ENCODE measurements at regions not wholly inside any gene's neighbourhood (a gene's known extent, or its start where the extent isn't known, plus 50 kb on each side); places are given as distances from the start of the nearest gene placed in this dataset.
"Not testable (repeated sequence)": the region's sequence is repeated elsewhere in the genome, so short reads cannot be mapped to it uniquely, and the experiment has no call there.

DNA sequence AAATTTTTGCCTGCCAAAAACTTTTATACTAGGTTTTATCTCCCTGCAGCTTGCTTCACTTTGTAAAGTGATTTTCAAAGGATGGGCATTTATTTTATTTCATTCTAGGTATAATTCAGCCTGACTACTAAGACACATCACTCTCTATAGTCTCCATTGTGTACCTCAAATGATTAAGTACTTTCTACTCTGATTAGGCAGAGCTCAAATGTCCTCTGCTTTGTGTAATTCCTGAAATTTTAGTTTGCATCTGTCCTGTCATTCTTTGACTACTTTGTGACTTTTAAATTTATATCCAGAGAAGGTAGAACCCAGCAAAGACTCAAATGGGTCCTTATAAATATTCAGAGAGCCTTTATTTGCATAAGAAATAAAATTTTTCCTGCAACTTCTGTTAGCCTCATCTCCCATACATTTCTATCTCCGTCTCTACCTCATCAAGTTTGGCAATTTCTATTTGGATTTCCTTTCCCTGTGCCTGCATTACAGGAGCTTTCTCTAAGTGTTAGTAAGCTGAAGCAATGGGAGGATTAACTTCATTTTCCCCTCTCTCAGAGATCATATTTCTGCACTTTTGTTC is 1038.0 kb upstream of the ATXN8OS start:
- Histone ChIP-seq H3K4me3 (ENCODE audit: insufficient read depth, low read depth, low read length) (no peak overlapping the region), H3K36me3 (ENCODE audit: control insufficient read depth, insufficient read depth, low read length) (no peaks in the 10 kb centered on the region), H3K4me1 (ENCODE audit: control insufficient read depth, insufficient read depth, low read length) (no peaks in the 10 kb centered on the region), H3K27me3 (ENCODE audit: control insufficient read depth, insufficient read depth, low read length, poor library complexity, severe bottlenecking) (no peaks in the 10 kb centered on the region), H3K27ac (ENCODE audit: insufficient read depth, low read depth, low read length, poor library complexity, severe bottlenecking) (no peak overlapping the region), H3K9me3 (ENCODE audit: control insufficient read depth, low read length) (no peaks in the 10 kb centered on the region)
- 100% methylated on average over 1 of the region's 1 CpG for WGBS, 2 experiments

DNA sequence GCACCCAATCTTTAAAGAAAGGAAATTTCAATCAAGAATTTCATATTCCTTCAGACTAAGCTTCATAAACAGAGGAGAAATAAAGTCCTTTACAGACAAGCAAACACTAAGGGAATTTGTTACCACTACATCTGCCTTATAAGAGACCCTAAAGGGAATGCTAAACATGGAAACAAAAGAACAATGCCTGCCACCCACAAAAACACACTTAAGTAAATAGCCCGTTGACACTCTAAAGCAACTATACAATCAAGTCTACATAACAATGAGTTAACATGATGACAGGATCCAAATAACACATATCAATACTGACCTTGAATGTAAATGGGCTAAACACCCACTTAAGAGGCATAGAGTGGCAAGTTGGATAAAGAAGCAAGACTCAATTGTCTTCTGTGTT is 1056.9 kb upstream of the ATXN8OS start:
- WGBS, 2 experiments: 35 to 50% methylated on average over 1 of the region's 1 CpG
- Histone ChIP-seq H3K27ac (ENCODE audit: insufficient read depth, low read depth, low read length, poor library complexity, severe bottlenecking) (no peak overlapping the region), H3K4me1 (ENCODE audit: control insufficient read depth, insufficient read depth, low read length) (no peaks in the 10 kb centered on the region), H3K27me3 (ENCODE audit: control insufficient read depth, insufficient read depth, low read length, poor library complexity, severe bottlenecking) (no peaks in the 10 kb centered on the region), H3K9me3 (ENCODE audit: control insufficient read depth, low read length) (no peaks in the 10 kb centered on the region), H3K4me3 (ENCODE audit: insufficient read depth, low read depth, low read length) (no peak overlapping the region), H3K36me3 (ENCODE audit: control insufficient read depth, insufficient read depth, low read length) (no peaks in the 10 kb centered on the region)

DNA sequence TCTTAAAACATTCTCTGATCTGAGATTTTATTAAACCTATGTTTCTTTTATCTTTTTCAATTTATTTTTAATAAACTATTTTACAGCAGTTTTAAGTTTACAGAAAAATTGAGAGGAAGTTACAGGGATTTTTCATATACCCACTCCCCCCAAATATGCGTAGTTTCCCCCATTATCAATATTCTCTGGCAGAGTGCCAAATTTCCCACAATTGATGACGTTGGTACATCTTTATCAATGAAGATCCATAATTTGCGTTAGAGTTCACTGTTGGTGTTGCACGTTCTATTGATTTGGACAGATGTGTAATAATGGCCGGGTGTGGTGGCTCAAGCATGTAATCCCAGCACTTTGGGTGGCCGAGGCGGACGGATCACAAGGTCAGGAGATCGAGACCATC is 1063.0 kb upstream of the ATXN8OS start:
- Histone ChIP-seq H3K27ac (ENCODE audit: insufficient read depth, low read depth, low read length, poor library complexity, severe bottlenecking) (no peak overlapping the region), H3K4me1 (ENCODE audit: control insufficient read depth, insufficient read depth, low read length) (no peaks in the 10 kb centered on the region), H3K4me3 (ENCODE audit: insufficient read depth, low read depth, low read length) (no peak overlapping the region), H3K9me3 (ENCODE audit: control insufficient read depth, low read length) (no peaks in the 10 kb centered on the region), H3K36me3 (ENCODE audit: control insufficient read depth, insufficient read depth, low read length) (no peaks in the 10 kb centered on the region), H3K27me3 (ENCODE audit: control insufficient read depth, insufficient read depth, low read length, poor library complexity, severe bottlenecking) (no peaks in the 10 kb centered on the region)
- whole genome bisulfite sequencing, 2 experiments: 91 to 94% methylated on average over 9 of the region's 9 CpGs

DNA sequence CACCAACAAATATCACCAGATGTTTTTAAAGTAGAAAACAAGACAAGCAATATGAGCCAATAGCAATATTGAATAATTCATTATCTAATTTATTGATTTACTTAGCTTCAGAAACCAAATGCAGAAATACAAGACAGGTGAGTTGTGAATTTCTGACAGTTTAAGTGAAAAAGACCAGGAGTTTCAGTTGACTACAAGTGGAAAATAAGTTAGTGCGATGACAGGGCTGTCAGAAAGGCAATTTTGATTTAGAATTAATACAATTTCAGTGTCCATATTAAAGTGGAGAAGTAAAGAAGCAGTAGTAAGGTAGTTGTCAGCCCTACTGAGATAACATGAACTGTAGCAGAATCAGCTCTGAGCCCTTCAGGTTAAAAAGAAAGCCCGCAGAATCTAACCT is 1066.7 kb upstream of the ATXN8OS start:
- Histone ChIP-seq H3K4me1 (ENCODE audit: control insufficient read depth, insufficient read depth, low read length) (no peaks in the 10 kb centered on the region), H3K4me3 (ENCODE audit: insufficient read depth, low read depth, low read length) (no peak overlapping the region), H3K36me3 (ENCODE audit: control insufficient read depth, insufficient read depth, low read length) (no peaks in the 10 kb centered on the region), H3K27me3 (ENCODE audit: control insufficient read depth, insufficient read depth, low read length, poor library complexity, severe bottlenecking) (no peaks in the 10 kb centered on the region), H3K27ac (ENCODE audit: insufficient read depth, low read depth, low read length, poor library complexity, severe bottlenecking) (no peak overlapping the region), H3K9me3 (ENCODE audit: control insufficient read depth, low read length) (no peaks in the 10 kb centered on the region)
- 95 to 100% methylated on average over 2 of the region's 2 CpGs for WGBS, 2 experiments

DNA sequence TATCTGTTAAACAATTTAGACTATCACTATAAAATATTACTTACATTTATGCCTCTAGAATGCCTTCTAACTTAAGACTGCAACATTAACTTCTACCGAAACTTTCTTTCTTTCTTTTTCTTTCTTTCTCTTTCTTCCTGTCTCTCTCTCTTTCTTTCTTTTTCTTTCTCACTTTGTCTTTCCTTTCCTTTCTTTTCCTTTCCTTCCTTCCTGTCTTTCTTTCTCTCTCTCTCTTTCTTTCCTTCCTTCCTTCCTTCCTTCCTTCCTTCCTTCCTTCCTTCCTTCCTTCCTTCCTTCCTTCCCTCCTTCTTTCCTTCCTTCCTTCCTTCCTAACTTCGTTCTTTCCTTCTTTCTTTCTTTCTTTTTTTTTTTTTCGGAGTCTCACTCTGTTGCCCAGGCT is 1071.9 kb upstream of the ATXN8OS start:
- WGBS, 2 experiments: 93 to 96% methylated on average over 3 of the region's 3 CpGs
- no peak overlapping the region for H3K4me3 ChIP-seq (ENCODE audit: insufficient read depth, low read depth, low read length)
- no peaks in the 10 kb centered on the region for H3K27me3 ChIP-seq (ENCODE audit: control insufficient read depth, insufficient read depth, low read length, poor library complexity, severe bottlenecking)
- H3K4me1 ChIP-seq (ENCODE audit: control insufficient read depth, insufficient read depth, low read length): no peaks in the 10 kb centered on the region
- H3K27ac ChIP-seq (ENCODE audit: insufficient read depth, low read depth, low read length, poor library complexity, severe bottlenecking): no peak overlapping the region
- no peaks in the 10 kb centered on the region for H3K36me3 ChIP-seq (ENCODE audit: control insufficient read depth, insufficient read depth, low read length)
- no peaks in the 10 kb centered on the region for H3K9me3 ChIP-seq (ENCODE audit: control insufficient read depth, low read length)

DNA sequence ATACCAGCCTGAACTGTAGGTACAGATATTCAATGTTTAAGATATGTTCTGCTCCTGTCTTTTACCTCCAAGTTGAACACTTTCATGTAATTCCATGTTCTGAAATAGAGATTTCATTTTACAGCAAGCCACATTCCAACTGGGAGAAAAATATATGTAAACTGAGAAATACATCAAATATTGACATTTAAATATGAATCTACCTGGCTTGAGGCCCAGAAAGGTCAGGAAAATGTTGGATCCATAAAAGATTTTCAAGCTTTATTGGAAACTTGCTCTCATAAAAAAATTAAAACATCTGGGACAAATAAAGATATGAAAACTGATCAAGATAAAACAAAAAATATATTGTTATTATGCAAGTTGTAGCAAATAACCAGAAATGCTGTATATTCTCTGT is 1078.7 kb upstream of the ATXN8OS start:
- Histone ChIP-seq H3K4me3 (ENCODE audit: insufficient read depth, low read depth, low read length) (no peak overlapping the region), H3K36me3 (ENCODE audit: control insufficient read depth, insufficient read depth, low read length) (no peaks in the 10 kb centered on the region), H3K27me3 (ENCODE audit: control insufficient read depth, insufficient read depth, low read length, poor library complexity, severe bottlenecking) (no peaks in the 10 kb centered on the region), H3K27ac (ENCODE audit: insufficient read depth, low read depth, low read length, poor library complexity, severe bottlenecking) (no peak overlapping the region), H3K4me1 (ENCODE audit: control insufficient read depth, insufficient read depth, low read length) (no peaks in the 10 kb centered on the region), H3K9me3 (ENCODE audit: control insufficient read depth, low read length) (no peaks in the 10 kb centered on the region)

DNA sequence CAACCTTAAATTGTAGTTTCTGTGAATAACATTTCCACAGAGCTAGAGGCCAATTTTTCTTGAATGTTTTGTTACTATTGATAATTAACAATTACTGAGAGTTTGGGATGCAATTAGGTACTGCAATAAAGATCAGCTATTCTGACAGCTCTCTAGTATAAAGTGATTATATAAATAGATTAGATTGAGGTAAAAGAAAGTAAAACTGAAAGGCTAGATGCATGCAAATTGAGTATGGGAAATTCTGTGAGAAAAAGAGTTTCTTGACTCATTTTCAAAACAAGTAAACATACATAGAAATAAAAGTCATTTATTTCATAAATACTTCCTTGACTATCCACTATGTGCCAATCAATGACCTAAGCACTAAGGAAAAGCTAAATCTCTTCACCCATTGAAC is 1087.5 kb upstream of the ATXN8OS start:
- H3K27ac ChIP-seq (ENCODE audit: insufficient read depth, low read depth, low read length, poor library complexity, severe bottlenecking): no peak overlapping the region
- no peaks in the 10 kb centered on the region for H3K36me3 ChIP-seq (ENCODE audit: control insufficient read depth, insufficient read depth, low read length)
- no peaks in the 10 kb centered on the region for H3K27me3 ChIP-seq (ENCODE audit: control insufficient read depth, insufficient read depth, low read length, poor library complexity, severe bottlenecking)
- H3K4me3 ChIP-seq (ENCODE audit: insufficient read depth, low read depth, low read length): no peak overlapping the region
- H3K9me3 ChIP-seq (ENCODE audit: control insufficient read depth, low read length): no peaks in the 10 kb centered on the region
- no peaks in the 10 kb centered on the region for H3K4me1 ChIP-seq (ENCODE audit: control insufficient read depth, insufficient read depth, low read length)

DNA sequence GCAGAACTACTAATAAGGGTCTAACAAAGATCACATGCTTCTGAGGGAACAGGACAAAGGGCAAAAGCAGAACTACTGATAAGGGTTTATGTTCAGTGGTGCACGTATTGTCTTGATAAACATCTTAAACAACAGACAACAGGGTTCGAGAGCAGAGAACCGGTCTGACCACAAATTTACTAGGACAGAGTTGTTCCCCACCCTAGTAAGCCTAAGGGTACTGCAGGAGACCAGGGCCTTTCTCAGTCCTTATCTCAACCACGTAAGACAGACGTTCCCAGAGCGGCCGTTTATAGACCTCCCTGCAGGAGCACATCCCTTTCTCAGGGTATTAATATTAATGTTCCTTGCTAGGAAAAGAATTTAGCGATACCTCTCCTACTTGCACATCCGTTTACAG is 1089.5 kb upstream of the ATXN8OS start:
- H3K27ac ChIP-seq (ENCODE audit: insufficient read depth, low read depth, low read length, poor library complexity, severe bottlenecking); H3K27me3 ChIP-seq (ENCODE audit: control insufficient read depth, insufficient read depth, low read length, poor library complexity, severe bottlenecking): not testable (repeated sequence)

DNA sequence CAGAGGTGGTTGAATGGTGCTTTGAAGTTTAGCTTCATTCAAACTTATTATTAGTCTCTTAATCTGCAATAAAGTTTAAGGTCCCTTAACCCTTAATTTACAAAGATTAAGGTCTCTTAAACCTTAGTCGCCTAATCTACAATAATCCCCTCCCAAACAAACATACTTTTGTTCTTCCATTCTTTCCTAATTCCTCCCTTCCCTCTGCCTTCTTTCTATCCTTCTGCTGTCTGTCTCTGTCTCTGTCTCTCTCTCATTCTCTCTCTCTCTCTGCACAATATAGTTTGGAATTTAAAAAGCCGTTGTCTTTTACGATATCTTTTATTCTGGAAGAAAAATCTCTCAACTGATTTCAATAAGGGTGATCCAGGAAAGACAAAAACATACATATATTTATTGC is 1096.8 kb upstream of the ATXN8OS start:
- no peaks in the 10 kb centered on the region for H3K9me3 ChIP-seq (ENCODE audit: control insufficient read depth, low read length)
- no peaks in the 10 kb centered on the region for H3K27me3 ChIP-seq (ENCODE audit: control insufficient read depth, insufficient read depth, low read length, poor library complexity, severe bottlenecking)
- H3K4me1 ChIP-seq (ENCODE audit: control insufficient read depth, insufficient read depth, low read length): no peaks in the 10 kb centered on the region
- no peak overlapping the region for H3K4me3 ChIP-seq (ENCODE audit: insufficient read depth, low read depth, low read length)
- 84 to 89% methylated on average over 1 to 3 of the region's 3 CpGs for WGBS, 2 experiments
- H3K36me3 ChIP-seq (ENCODE audit: control insufficient read depth, insufficient read depth, low read length): no peaks in the 10 kb centered on the region
- H3K27ac ChIP-seq (ENCODE audit: insufficient read depth, low read depth, low read length, poor library complexity, severe bottlenecking): no peak overlapping the region

More for the DNA sequence above, 1089.5 kb upstream of the ATXN8OS start:
- 87 to 94% methylated on average over 9 of the region's 9 CpGs for WGBS, 2 experiments
- not testable (repeated sequence) for H3K36me3 ChIP-seq (ENCODE audit: control insufficient read depth, insufficient read depth, low read length); H3K4me1 ChIP-seq (ENCODE audit: control insufficient read depth, insufficient read depth, low read length); H3K9me3 ChIP-seq (ENCODE audit: control insufficient read depth, low read length); H3K4me3 ChIP-seq (ENCODE audit: insufficient read depth, low read depth, low read length)

DNA sequence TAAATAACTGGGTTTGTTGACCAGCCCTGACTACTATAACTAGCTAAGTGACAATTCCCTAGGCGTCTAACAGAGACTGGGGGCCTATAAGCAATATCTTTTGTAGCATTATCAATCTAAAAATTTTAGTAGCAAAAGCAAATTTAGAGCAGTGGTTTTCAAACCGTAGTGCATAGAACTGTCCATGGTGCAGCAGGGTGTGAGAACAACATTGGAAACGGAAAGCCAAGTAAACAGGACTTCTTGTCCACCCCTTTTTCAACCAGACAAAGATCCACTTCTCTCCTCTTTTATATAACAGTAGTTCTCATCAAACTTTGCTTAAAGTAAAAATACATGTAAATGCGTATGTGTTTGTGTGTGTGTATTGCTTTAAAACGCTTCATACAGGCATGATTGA is 1099.1 kb upstream of the ATXN8OS start:
- Histone ChIP-seq H3K27me3 (ENCODE audit: control insufficient read depth, insufficient read depth, low read length, poor library complexity, severe bottlenecking) (no peaks in the 10 kb centered on the region), H3K9me3 (ENCODE audit: control insufficient read depth, low read length) (no peaks in the 10 kb centered on the region), H3K4me1 (ENCODE audit: control insufficient read depth, insufficient read depth, low read length) (no peaks in the 10 kb centered on the region), H3K4me3 (ENCODE audit: insufficient read depth, low read depth, low read length) (no peak overlapping the region), H3K36me3 (ENCODE audit: control insufficient read depth, insufficient read depth, low read length) (no peaks in the 10 kb centered on the region), H3K27ac (ENCODE audit: insufficient read depth, low read depth, low read length, poor library complexity, severe bottlenecking) (no peak overlapping the region)
- WGBS, 2 experiments: 95% methylated on average over 3 to 5 of the region's 5 CpGs

DNA sequence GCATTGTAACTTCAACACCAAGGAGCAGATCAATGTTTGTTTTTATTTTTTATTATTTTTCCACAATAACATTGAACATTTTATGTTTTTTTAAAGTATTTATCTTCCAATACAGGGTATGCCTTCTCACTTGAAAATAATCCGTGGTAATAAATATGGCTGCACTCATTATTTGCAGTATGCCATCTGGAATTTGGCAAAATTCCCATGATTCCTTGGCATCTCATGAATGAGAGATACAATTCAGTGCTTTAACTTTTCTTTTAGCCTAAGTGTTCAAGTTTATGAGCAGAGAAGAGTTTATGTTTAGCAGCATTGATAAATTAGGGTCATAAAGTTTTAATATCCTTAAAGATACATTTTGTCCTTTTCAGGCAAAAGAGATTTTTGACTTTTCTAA is 1109.6 kb upstream of the ATXN8OS start:
- Histone ChIP-seq H3K4me3 (ENCODE audit: insufficient read depth, low read depth, low read length) (no peak overlapping the region), H3K27ac (ENCODE audit: insufficient read depth, low read depth, low read length, poor library complexity, severe bottlenecking) (no peak overlapping the region), H3K36me3 (ENCODE audit: control insufficient read depth, insufficient read depth, low read length) (no peaks in the 10 kb centered on the region), H3K9me3 (ENCODE audit: control insufficient read depth, low read length) (no peaks in the 10 kb centered on the region), H3K27me3 (ENCODE audit: control insufficient read depth, insufficient read depth, low read length, poor library complexity, severe bottlenecking) (no peaks in the 10 kb centered on the region), H3K4me1 (ENCODE audit: control insufficient read depth, insufficient read depth, low read length) (no peaks in the 10 kb centered on the region)
- 97 to 100% methylated on average over 1 of the region's 1 CpG for WGBS, 2 experiments
